NCI-H1694 (cell line): ENCODE measurements at regions not wholly inside any gene's neighbourhood (a gene's known extent, or its start where the extent isn't known, plus 50 kb on each side); places are given as distances from the start of the nearest gene placed in this dataset.
"Not testable (repeated sequence)": the region's sequence is repeated elsewhere in the genome, so short reads cannot be mapped to it uniquely, and the experiment has no call there.

Experiments
- DNase-seq: peaks from one replicate; lab custom pipeline; 2025; lab: John Stamatoyannopoulos, UW

- no peak for DNase-seq
These were observed 214.8 kb upstream of the TMEM229A start for GRCh38 chr7:124247691-124248090.

GRCh38 chr7:124246262-124246863 is 213.5 kb upstream of the TMEM229A start:
- no peak for DNase-seq

DNA sequence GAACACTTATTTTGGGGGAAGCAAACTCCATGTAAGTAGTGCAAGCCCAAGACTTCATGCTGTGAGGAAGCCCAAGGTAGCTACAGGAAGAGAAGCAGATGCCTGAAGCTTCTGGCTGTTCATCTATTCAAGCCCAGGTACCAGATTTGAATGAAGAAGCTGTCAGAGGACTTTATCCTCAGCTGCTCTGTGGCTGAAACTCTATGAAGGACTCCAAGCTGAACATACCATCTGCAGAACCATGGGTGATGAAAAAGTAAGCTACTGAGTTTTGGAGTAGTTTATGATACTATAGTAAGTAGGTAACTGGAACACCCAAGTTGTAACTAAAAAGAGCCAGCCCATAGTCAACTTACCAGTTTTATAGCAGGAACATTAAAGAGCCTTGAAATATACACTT is 211.6 kb upstream of the TMEM229A start:
- not testable (repeated sequence) for DNase-seq

DNA sequence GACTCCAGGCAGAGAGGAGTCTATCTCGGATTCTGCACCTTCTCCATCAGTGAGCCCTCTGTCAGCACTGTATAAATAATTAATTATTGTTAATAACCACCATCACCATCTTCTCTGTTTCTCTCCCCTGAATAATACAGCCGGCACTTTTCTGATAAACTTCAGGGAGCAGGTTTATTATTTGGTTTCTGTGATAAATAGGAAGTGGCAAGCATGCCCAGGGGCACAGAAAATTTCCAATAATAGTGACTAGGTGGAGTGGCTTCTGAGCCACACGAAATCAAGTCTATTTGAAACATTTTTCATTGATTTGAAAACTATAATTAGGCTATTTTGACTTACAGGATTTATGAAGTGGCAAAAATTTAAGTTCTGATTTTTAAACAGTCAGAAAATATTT is 186.8 kb upstream of the TMEM229A start:
- no peak for DNase-seq

- DNase-seq: no peak
These were observed 175.8 kb upstream of the TMEM229A start for GRCh38 chr7:124208642-124209041.

DNA sequence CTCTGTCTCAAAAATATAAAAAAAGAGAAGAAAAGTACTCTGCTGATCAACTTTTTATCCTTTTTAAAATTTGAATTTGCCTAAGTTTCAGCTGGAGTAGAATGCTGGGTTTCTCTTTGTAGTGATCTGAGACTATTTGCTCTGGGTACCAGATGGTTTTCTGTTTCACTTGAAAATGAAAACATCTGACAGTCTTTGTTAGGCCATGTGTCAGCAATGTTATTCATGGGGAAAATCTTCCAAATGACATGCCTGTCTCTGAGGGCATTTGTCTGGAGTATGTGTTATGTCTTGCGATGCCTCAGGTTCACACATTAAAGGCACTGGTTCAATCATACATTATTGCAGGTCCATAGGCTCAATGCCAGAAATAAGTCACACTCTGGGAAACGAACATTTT is 175.3 kb upstream of the TMEM229A start:
- peak; percentile 53 for DNase-seq

- no peak for DNase-seq
These were observed 172.7 kb upstream of the TMEM229A start for GRCh38 chr7:124205526-124205925.

DNA sequence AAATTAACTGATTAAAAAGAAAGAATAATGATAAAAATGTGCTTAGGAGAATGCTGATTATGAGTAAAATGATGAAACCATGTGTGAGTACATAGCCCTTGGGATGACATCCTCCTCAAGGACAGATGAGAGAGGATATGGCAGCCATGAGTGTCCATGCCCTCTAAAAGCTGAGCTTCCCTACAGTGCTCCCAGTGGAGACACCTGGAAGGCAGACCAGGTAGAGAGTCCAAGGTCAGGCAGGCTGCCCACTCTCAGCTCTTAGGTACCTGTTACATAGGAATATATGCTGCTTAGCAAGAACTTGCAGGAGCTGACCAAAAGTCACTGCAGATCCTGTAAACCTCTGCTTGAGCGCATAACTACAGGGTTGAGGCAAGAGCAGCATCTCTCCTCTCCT is 169.7 kb upstream of the TMEM229A start:
- no peak for DNase-seq

DNA sequence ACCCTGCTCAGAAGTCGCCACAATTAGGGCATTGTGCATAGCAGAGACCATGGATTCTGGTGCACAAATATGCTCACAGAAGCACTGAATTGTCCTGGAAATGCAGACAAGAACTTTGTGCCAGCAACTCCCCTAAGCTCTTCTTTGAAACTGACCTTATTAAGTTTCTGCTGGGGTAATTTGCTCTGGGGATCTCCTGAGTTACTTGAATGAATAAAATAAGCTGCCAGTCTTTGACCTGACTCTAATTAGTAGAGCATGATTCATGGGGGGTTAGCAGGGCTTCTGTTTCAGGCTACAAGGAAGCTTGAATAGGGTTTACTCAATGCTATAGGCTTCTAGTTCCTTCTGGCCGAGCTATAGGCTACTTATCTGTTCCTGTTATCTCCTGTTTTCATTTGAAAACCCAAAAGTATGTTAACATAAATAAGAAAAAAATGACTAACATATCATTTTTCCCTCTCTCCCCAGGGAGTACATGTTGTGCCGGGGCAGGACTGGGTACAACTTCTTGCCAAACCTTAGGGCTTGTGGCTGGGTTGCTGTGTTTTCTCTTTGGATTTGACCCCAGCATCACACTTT is 169.0 kb upstream of the TMEM229A start:
- DNase-seq: no peak

DNA sequence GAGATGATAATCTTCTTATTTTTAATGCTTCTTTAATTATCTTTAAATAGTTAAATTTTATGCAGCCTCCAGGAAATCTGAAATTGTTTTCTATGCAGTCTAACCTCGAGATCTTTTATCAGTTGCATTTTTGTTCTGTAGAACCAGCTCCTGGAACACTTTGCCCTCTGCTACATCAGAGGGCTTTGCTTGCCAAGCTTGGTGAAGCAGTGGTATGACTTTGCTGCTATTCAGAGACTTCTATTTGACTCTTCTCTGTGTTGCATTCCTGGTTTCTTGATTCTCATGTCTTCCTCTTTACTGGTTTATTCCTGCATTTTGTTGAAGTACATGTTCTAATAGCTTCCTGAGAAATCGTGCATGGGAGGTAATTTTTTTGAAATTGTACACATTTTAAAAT is 163.7 kb upstream of the TMEM229A start:
- no peak for DNase-seq

GRCh38 chr7:124192885-124193284 is 160.0 kb upstream of the TMEM229A start:
- no peak for DNase-seq

DNA sequence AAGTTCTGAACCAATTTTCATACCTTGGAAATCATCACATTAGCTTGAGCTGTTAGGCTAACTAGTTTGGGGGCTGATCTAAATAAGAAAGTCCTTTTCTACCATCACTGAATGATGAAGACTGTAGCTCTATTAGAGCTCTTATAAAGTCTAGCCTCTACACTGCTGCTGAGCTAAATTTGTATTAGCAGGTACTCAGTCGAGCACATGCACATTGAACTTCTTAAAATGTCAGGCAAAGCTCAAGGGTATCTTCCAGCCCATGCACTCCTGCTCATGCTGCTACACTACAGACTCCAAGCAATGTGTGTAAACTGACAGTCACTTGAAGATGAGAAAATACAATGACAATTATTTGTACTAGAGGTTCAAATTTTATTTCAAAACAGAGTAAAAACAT is 158.8 kb upstream of the TMEM229A start:
- no peak for DNase-seq

GRCh38 chr7:124191030-124191429 is 158.2 kb upstream of the TMEM229A start:
- no peak for DNase-seq

- no peak for DNase-seq
These were observed 155.7 kb upstream of the TMEM229A start for GRCh38 chr7:124188576-124188975.

- DNase-seq: no peak
These were observed 155.1 kb upstream of the TMEM229A start for GRCh38 chr7:124187962-124188361.

DNA sequence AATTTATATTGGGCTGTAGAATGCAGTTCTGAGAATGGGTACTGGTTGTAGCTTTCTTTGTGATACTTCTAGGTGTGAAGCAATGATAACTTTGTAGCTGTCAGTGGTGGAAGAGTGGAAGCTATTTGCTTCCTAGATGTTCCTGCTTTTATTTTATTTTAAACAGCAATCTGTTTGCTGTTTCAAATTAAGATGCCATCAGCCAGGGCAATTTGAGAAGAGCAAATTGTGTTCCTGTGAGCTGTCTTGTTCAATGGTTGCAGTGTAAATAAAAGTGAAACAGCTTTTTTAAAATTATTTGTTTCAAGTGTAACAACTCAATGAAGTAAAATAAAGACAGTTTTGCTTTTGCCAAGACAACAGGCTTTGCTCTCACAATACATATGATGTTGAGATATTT is 150.8 kb upstream of the TMEM229A start:
- no peak for DNase-seq

- DNase-seq: no peak
These were observed 146.8 kb upstream of the TMEM229A start for GRCh38 chr7:124179641-124180040.

DNA sequence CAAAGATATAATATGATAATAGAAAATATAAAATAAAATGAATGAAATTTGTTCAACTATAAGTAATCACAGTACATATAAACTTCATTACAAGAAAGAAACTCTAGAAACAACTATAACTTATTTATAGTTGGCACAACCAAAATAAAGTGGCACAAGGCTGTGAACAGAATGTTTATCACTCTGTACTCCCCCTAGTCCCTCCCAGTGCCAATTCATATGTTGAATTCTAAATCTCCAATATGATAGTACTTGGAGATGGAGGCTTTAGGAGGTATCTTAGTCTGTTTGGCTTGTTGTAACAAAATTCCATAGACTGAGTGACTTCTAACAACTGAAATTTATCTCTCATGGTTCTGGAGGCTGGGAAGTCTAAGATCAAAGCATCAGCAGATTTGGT is 145.0 kb upstream of the TMEM229A start:
- no peak for DNase-seq

GRCh38 chr7:124171812-124172211 is 138.9 kb upstream of the TMEM229A start:
- DNase-seq: not testable (repeated sequence)

- DNase-seq: peak; percentile 12
These were observed 138.2 kb upstream of the TMEM229A start for GRCh38 chr7:124171068-124171467.

DNA sequence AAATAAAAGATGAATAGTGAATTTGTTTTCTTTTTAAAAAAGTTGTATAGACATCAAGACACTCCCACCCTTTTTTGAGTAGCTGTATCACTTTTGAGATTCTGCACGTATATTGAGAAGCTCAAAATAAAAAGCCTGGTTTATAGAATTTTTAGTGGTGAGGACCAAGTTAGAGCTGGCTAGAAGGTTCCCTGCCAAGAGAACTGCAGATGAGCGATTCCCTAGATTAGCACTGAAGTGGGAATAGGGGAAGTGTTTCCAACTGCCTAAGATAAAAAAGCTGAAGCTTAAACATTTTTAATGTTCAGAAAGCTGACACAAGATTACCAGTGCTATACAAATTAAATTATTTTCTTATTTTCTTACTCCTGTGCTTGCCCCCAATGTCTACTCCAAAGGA is 135.7 kb upstream of the TMEM229A start:
- DNase-seq: no peak

DNA sequence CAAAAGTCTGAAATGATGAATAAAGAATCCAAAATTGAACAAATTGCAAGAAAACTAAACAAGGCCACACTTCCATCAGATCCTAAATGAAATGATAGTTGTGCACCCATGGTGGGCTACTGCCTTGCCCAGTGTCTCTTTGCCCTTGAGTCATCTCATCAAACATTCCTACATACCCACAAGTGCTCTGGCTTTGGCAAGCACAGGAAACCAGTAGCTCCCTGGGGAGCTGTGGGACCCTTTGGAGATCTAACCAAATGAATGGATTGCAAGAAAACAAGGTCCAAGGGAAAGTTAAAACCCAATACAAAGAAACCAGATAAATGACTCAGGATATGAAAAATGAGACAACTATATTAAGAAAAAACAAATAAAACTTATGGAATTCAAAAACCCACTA is 129.8 kb upstream of the TMEM229A start:
- DNase-seq: no peak

- peak; percentile 38 for DNase-seq
These were observed 122.7 kb upstream of the TMEM229A start for GRCh38 chr7:124155432-124156022.
